ENCODE measurements at regions not wholly inside any gene's neighbourhood (a gene's known extent, or its start where the extent isn't known, plus 50 kb on each side); places are given as distances from the start of the nearest gene placed in this dataset.
A peak's percentile ranks its signal among the peaks of the same experiment; 100 is the strongest.

DNA sequence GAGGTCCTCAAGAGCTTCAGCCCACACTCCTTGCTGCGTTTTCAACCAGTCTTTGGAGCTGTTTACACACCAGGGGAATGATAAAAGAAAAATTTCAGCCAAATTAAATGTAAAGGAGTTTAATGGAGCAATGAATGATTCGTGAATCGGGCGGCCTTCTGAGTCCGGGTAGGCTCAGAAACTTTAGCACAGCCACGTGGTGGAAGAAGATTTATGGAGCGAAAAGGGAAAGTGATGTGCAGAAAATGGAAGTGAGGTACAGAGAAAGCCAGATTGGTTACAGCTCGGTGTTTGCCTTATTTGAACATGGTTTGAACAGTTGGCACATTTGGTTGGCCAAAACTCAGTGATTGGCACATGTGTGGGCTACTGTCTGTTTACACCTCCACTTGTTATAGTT, 305.4 kb downstream of the MAF start:
- H3K4me3 ChIP-seq (ENCODE audit: extremely low read depth in 1 of 4, insufficient read depth in 2 of 4, low read depth in 3 of 4, low read length in 4 of 4), result no peak overlapping the region
- no peaks in the 10 kb centered on the region for H3K9me3 ChIP-seq (ENCODE audit: insufficient read depth in 2 of 2, low read depth in 1 of 2, low read length in 1 of 2)
- POLR2A ChIA-PET (ENCODE audit: partially characterized antibody), result no interaction called here
- H2BK20ac ChIP-seq (ENCODE audit: low read length), result peak overlapping the region; percentile 13; the same call in 1 of the 2 replicates
- H4K20me1 ChIP-seq (replicated peaks in 1 of 2; ENCODE audit: control insufficient read depth in 1 of 2, insufficient read depth in 2 of 2, low read length in 2 of 2), result no peaks in the 10 kb centered on the region
- whole genome bisulfite sequencing, 2 experiments (ENCODE audit: extremely low coverage in 1 of 2, insufficient coverage in 1 of 2, insufficient read length in 1 of 2, insufficient replicate concordance in 2 of 2, low coverage in 1 of 2, low lambda C conversion rate in 2 of 2, missing lambda C conversion rate in 1 of 2), result 91% methylated on average over 8 of the region's 8 CpGs; no CpG with 5 or more reads in 1 of the 2 experiments
- no peak overlapping the region for H3K27ac ChIP-seq (ENCODE audit: low read depth, low read length)
- no peak overlapping the region for H4K5ac ChIP-seq (ENCODE audit: insufficient read length, low read depth, low read length)
- DNase-seq (ENCODE audit: low read depth in 1 of 2, low spot score in 2 of 2) (no peak), FAIRE-seq (no peak)
- no peak overlapping the region for H4K8ac ChIP-seq (ENCODE audit: extremely low read depth, insufficient read depth, low read length)
- peaks cover 12 to 22% (median 14%) of the 10 kb centered on the region in 4 experiments for H3K4me1 ChIP-seq (replicated peaks in 1 of 4; ENCODE audit: control insufficient read depth in 3 of 4, insufficient read depth in 4 of 4, low read length in 3 of 4)
- no peak overlapping the region for H3K23ac ChIP-seq (ENCODE audit: insufficient read length)
- no peaks in the 10 kb centered on the region for H3K79me2 ChIP-seq (ENCODE audit: control insufficient read depth in 1 of 2, insufficient read depth in 2 of 2, low read length in 2 of 2)
- no peaks in the 10 kb centered on the region for H3K23me2 ChIP-seq (ENCODE audit: low read depth, low read length)
- no peak overlapping the region; the same call in 1 of the 2 replicates for H2AFZ ChIP-seq (ENCODE audit: low read length)
- H3K4ac ChIP-seq (replicated peaks; ENCODE audit: insufficient read length, low read depth, low read length), result no peak overlapping the region
- H3K18ac ChIP-seq (ENCODE audit: extremely low read depth, low read length), result no peak overlapping the region
- H2BK120ac ChIP-seq (replicated peaks; ENCODE audit: low read depth, low read length), result no peak overlapping the region
- H4K91ac ChIP-seq (replicated peaks; ENCODE audit: insufficient read length, low read length), result no peak overlapping the region
- H3K36me3 ChIP-seq (ENCODE audit: control insufficient read depth in 2 of 4, insufficient read depth in 4 of 4, low read length in 3 of 4), result no peaks in the 10 kb centered on the region
- peaks cover 0 to 6% (median 0%) of the 10 kb centered on the region in 4 experiments; a peak in 1 of 7 replicates for H3K27me3 ChIP-seq (replicated peaks in 1 of 4; ENCODE audit: control insufficient read depth in 3 of 4, extremely low read depth in 1 of 4, insufficient read depth in 3 of 4, low read length in 3 of 4)
- H3K4me2 ChIP-seq (ENCODE audit: insufficient read depth in 1 of 2, low read depth in 2 of 2, low read length in 2 of 2), result no peak overlapping the region
- no peak overlapping the region for H2BK5ac ChIP-seq (ENCODE audit: low read depth, low read length)
- no peak overlapping the region for H2BK12ac ChIP-seq (ENCODE audit: low read depth, low read length)
- no peak overlapping the region for H3K56ac ChIP-seq (replicated peaks; ENCODE audit: insufficient read length, low read depth, low read length)
- H3K9ac ChIP-seq (replicated peaks in 1 of 4; ENCODE audit: extremely low read depth in 1 of 4, low read depth in 3 of 4, low read length in 3 of 4), result no peak overlapping the region
- H2AK5ac ChIP-seq (ENCODE audit: low read depth, low read length), result no peak overlapping the region
- no peak overlapping the region for H2BK15ac ChIP-seq (ENCODE audit: low read length)
- no peaks in the 10 kb centered on the region for H3K79me1 ChIP-seq (ENCODE audit: low read depth, low read length)
- H3K14ac ChIP-seq (ENCODE audit: insufficient read length), result no peak overlapping the region
- CTCF ChIA-PET (ENCODE audit: partially characterized antibody), result interaction anchor here (0.8 to 2.7 kb wide), 2 partner anchors 39 to 307 kb away, joined by 8 to 12 read pairs; no protein-coding TSS in a partner anchor
- no peak for TF ChIP-seq MAFK (IDR thresholded peaks at IDR 0.05; ENCODE audit: low read depth, low read length)
- TF ChIP-seq RBBP5 (IDR thresholded peaks at IDR 0.05; ENCODE audit: borderline replicate concordance, low read depth, low read length), result no peak
- no peak for TF ChIP-seq GABPA (IDR thresholded peaks at IDR 0.05; ENCODE audit: borderline replicate concordance, insufficient read depth, low read length)
- no peak for TF ChIP-seq ATF3 (IDR thresholded peaks at IDR 0.05; ENCODE audit: insufficient read depth, low read depth, low read length)
- TF ChIP-seq CREB1 (IDR thresholded peaks at IDR 0.05), result no peak

All from H1 (cell line).